ENCODE measurements at regions not wholly inside any gene's neighbourhood (a gene's known extent, or its start where the extent isn't known, plus 50 kb on each side); places are given as distances from the start of the nearest gene placed in this dataset.

DNA sequence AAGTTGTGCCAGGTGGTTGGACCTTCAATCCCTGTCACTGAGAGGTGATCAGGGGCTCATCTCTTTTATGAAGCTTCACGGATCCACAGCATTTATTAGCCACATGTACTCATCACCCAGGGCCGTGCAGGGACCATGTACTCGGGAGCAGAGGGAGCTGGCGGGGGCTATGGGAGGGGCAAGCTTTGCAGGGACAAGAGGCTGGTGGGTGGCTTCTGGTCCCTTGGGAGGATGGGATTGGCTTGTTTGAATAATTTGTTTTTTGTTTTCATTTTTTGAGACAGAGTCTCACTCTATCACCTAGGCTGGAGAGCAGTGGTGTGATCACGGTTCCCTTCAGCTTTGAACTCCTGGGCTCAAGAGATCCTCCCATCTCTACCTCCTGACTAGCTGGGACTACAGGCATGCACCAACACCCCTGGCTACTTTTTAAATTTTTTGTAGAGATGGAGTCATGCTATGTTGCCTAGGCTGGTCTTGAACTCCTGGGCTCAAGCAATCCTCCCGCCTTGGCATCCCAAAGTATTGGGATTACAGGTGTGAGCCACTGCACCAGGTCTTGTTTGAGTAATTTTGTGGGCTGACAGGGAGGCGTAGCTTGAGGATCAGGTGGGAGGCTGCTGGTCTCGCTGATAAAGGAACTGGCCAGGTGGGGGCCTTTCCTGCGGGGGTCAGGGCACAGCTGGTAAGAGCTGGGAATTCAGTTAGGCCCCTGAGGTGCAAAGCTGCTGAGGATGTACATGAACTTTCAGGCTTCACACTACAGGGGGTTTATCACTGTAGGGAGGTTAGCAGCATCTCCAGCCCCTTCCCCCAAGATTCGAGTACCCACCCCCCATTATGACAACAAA lies 308.0 kb upstream of the C1orf174 start:
- no peaks in the 10 kb centered on the region for H3K27me3 ChIP-seq (ENCODE audit: control insufficient read depth, insufficient read depth, low read length)
- intact Hi-C loops (cut with DNase I) = no loop called here
- peaks cover 0 to 6% (median 0%) of the 10 kb centered on the region in 3 donors for H3K9me3 ChIP-seq (ENCODE audit: control insufficient read depth in 2 of 3, insufficient read depth in 1 of 3, low read length in 3 of 3)
- H3K27ac ChIP-seq (ENCODE audit: low read depth in 2 of 2, low read length in 2 of 2) = no peak overlapping the region
- no peak overlapping the region for H3K4me3 ChIP-seq (ENCODE audit: low read length in 3 of 3)
- H3K4me1 ChIP-seq (ENCODE audit: control insufficient read depth in 2 of 3, insufficient read depth in 2 of 3, low read depth in 1 of 3, low read length in 3 of 3) = no peaks in the 10 kb centered on the region
- no peak overlapping the region for H3K9ac ChIP-seq (ENCODE audit: low read length in 3 of 3)
- H3K36me3 ChIP-seq (ENCODE audit: control insufficient read depth in 2 of 3, insufficient read depth in 3 of 3, low read length in 3 of 3) = no peaks in the 10 kb centered on the region
- TF ChIP-seq, protein P1, sequence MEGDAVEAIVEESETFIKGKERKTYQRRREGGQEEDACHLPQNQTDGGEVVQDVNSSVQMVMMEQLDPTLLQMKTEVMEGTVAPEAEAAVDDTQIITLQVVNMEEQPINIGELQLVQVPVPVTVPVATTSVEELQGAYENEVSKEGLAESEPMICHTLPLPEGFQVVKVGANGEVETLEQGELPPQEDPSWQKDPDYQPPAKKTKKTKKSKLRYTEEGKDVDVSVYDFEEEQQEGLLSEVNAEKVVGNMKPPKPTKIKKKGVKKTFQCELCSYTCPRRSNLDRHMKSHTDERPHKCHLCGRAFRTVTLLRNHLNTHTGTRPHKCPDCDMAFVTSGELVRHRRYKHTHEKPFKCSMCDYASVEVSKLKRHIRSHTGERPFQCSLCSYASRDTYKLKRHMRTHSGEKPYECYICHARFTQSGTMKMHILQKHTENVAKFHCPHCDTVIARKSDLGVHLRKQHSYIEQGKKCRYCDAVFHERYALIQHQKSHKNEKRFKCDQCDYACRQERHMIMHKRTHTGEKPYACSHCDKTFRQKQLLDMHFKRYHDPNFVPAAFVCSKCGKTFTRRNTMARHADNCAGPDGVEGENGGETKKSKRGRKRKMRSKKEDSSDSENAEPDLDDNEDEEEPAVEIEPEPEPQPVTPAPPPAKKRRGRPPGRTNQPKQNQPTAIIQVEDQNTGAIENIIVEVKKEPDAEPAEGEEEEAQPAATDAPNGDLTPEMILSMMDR (IDR thresholded peaks at IDR 0.05; ENCODE audit: borderline replicate concordance, extremely low read depth, insufficient read depth) = no peak
- no peak for DNase-seq
- FAIRE-seq = no peak

DNA sequence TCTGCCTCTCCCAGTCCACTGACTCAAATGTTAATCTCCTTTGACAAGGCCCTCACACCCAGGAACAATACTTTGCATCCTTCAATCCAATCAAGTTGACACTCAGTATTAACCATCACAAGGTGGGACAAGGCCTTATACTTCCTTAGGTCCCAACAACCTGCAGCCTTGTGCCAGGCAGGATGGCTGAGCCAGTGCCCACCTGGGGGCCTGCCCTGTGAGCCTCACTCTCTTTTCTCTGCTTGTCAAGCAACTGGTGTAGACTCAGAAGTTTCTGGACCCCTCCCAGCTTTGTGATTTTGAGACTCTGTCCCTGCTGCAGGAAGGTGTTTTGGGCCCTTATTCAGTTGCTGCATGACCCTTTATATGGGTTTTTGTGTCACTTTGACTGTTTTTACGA lies 310.0 kb upstream of the C1orf174 start:
- no peaks in the 10 kb centered on the region for H3K4me1 ChIP-seq (ENCODE audit: control insufficient read depth in 2 of 3, insufficient read depth in 2 of 3, low read depth in 1 of 3, low read length in 3 of 3)
- no peaks in the 10 kb centered on the region for H3K27me3 ChIP-seq (ENCODE audit: control insufficient read depth, insufficient read depth, low read length)
- TF ChIP-seq, protein P1 (IDR thresholded peaks at IDR 0.05; ENCODE audit: borderline replicate concordance, extremely low read depth, insufficient read depth) = no peak
- DNase-seq (no peak), FAIRE-seq (no peak)
- H3K4me3 ChIP-seq (ENCODE audit: low read length in 3 of 3) = no peak overlapping the region
- no peaks in the 10 kb centered on the region for H3K36me3 ChIP-seq (ENCODE audit: control insufficient read depth in 2 of 3, insufficient read depth in 3 of 3, low read length in 3 of 3)
- H3K27ac ChIP-seq (ENCODE audit: low read depth in 2 of 2, low read length in 2 of 2) = no peak overlapping the region
- H3K9me3 ChIP-seq (ENCODE audit: control insufficient read depth in 2 of 3, insufficient read depth in 1 of 3, low read length in 3 of 3) = peaks cover 0 to 6% (median 0%) of the 10 kb centered on the region in 3 donors
- no peak overlapping the region for H3K9ac ChIP-seq (ENCODE audit: low read length in 3 of 3)
- intact Hi-C loops (cut with DNase I) = no loop called here

DNA sequence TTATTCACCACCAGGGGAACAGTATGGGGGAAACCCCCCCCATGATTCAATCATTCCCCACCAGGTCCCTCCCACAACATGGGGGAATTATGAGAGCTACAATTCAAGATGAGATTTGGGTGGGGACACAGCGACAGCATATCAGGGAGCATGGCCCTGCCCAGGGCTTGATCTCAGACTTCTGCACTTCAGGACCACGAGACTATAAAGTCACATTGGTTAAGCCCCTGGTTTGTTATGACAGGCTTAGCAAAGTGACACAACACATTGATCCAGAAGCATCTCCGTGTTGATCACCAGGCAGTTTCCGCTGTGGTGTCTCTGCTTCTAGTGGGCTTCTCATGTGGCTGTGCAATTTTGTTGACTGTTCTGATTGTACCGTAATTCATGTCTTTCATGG lies 312.7 kb upstream of the C1orf174 start:
- Histone ChIP-seq H3K9me3 (ENCODE audit: control insufficient read depth in 2 of 3, insufficient read depth in 1 of 3, low read length in 3 of 3) (no peaks in the 10 kb centered on the region), H3K4me1 (ENCODE audit: control insufficient read depth in 2 of 3, insufficient read depth in 2 of 3, low read depth in 1 of 3, low read length in 3 of 3) (no peaks in the 10 kb centered on the region), H3K4me3 (ENCODE audit: low read length in 3 of 3) (no peak overlapping the region), H3K36me3 (ENCODE audit: control insufficient read depth in 2 of 3, insufficient read depth in 3 of 3, low read length in 3 of 3) (no peaks in the 10 kb centered on the region), H3K27me3 (ENCODE audit: control insufficient read depth, insufficient read depth, low read length) (no peaks in the 10 kb centered on the region), H3K9ac (ENCODE audit: low read length in 3 of 3) (no peak overlapping the region), H3K27ac (ENCODE audit: low read depth in 2 of 2, low read length in 2 of 2) (no peak overlapping the region)
- intact Hi-C loops (cut with DNase I) = no loop called here
- DNase-seq (no peak), FAIRE-seq (no peak)
- TF ChIP-seq, protein P1 (IDR thresholded peaks at IDR 0.05; ENCODE audit: borderline replicate concordance, extremely low read depth, insufficient read depth) = no peak

Measured in kidney (tissue), 13 donors.